GM18502 (cell line): ENCODE measurements at regions not wholly inside any gene's neighbourhood (a gene's known extent, or its start where the extent isn't known, plus 50 kb on each side); places are given as distances from the start of the nearest gene placed in this dataset.

Experiments used
- ATAC-seq: cut with Tn5 transposase; IDR thresholded peaks from one replicate; pipeline ENCODE4 v1.9.1; 2021; ENCODE audit warnings: mild to moderate bottlenecking; ENCODE audit not compliant: unreplicated experiment, poor library complexity

GRCh38 chr22:27513021-27513420, 288.5 kb downstream of the MN1 start:
- no peak for ATAC-seq

- ATAC-seq: no peak
These were observed 286.7 kb downstream of the MN1 start for GRCh38 chr22:27514601-27515523.

GRCh38 chr22:27517361-27518155, 284.0 kb downstream of the MN1 start:
- no peak for ATAC-seq

- ATAC-seq: no peak
These were observed 282.8 kb downstream of the MN1 start for GRCh38 chr22:27518531-27519340.

- no peak for ATAC-seq
These were observed 277.8 kb downstream of the MN1 start for GRCh38 chr22:27523711-27524110.

GRCh38 chr22:27525711-27526110, 275.8 kb downstream of the MN1 start:
- ATAC-seq: no peak

- no peak for ATAC-seq
These were observed 274.7 kb downstream of the MN1 start for GRCh38 chr22:27526901-27527300.

GRCh38 chr22:27531782-27532530, 269.6 kb downstream of the MN1 start:
- no peak for ATAC-seq

- ATAC-seq: no peak
These were observed 268.3 kb downstream of the MN1 start for GRCh38 chr22:27533105-27533745.

GRCh38 chr22:27534720-27535125, 266.8 kb downstream of the MN1 start:
- ATAC-seq: no peak

- ATAC-seq: no peak
These were observed 266.1 kb downstream of the MN1 start for GRCh38 chr22:27535452-27535851.

- no peak for ATAC-seq
These were observed 264.1 kb downstream of the MN1 start for GRCh38 chr22:27537501-27537900.

- no peak for ATAC-seq
These were observed 262.9 kb downstream of the MN1 start for GRCh38 chr22:27538666-27539065.

- ATAC-seq: no peak
These were observed 261.3 kb downstream of the MN1 start for GRCh38 chr22:27540247-27540646.

GRCh38 chr22:27540656-27541396, 260.7 kb downstream of the MN1 start:
- ATAC-seq: no peak

- ATAC-seq: no peak
These were observed 259.7 kb downstream of the MN1 start for GRCh38 chr22:27541836-27542235.

- ATAC-seq: no peak
These were observed 259.0 kb downstream of the MN1 start for GRCh38 chr22:27542602-27543001.

GRCh38 chr22:27543460-27543859, 258.1 kb downstream of the MN1 start:
- ATAC-seq: no peak

GRCh38 chr22:27545085-27545484, 256.5 kb downstream of the MN1 start:
- ATAC-seq: no peak
